Epithelial cell of esophagus (primary cell): ENCODE measurements at regions not wholly inside any gene's neighbourhood (a gene's known extent, or its start where the extent isn't known, plus 50 kb on each side); places are given as distances from the start of the nearest gene placed in this dataset.
A peak's percentile ranks its signal among the peaks of the same experiment; 100 is the strongest.

Source experiments
- DNase-seq: peaks from one replicate; pipeline ENCODE4 v3.0.0; 2010; ENCODE audit warnings: low read depth
- H3K4me3 ChIP-seq: 2 replicates; pipeline ENCODE4 v1.5.1; 2011; ENCODE audit warnings: mild to moderate bottlenecking, low read length, control low read depth
- CTCF ChIP-seq: IDR thresholded peaks from 2 replicates; pipeline ENCODE4 v1.5.1; 2011; ENCODE audit warnings: low read depth, mild to moderate bottlenecking, low read length, control low read depth, inconsistent platforms; ENCODE audit not compliant: insufficient read depth; ENCODE audit errors: missing control alignments

DNA sequence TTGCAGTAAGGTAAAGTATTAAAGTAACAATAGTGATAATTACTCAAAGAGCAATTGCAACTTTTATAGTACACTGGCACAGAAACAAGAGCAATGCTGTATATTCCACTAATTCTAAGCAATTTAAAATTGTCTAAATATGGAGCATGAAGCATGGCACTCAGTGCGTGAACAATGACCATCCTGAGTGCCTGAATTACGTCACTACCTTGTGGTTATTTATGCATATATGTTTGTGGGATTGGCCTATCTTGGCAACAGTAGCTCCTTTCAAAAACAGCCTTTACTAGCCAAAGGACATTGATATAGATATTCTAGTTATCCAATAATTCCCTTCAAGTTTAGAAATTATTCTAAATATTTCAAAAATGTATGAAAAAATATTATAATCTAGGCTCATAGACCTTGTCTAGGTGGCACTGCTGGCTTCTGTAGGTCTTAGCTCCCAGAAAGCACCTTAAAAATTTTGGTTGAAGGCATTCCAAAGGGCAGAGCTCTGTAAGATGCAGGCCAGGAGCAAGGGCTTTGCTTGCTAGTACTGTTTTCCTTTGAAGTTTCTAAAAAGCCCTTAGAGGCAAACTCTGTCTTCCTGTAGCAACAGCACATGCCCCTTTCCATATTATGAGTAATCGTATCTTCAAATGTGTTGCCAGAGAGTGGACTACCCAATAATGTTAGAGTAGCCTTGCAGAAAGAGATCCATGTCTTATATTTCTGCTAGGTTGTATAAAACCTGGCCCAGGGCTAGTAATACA is 719.3 kb downstream of the NR2F1-AS1 start:
- no peak for TF ChIP-seq CTCF
- H3K4me3 ChIP-seq = no peak overlapping the region
- DNase-seq = no peak

GRCh38 chr5:92860061-92860460 is 721.0 kb downstream of the NR2F1-AS1 start:
- no peak for DNase-seq
- no peak overlapping the region for H3K4me3 ChIP-seq
- no peak for TF ChIP-seq CTCF

DNA sequence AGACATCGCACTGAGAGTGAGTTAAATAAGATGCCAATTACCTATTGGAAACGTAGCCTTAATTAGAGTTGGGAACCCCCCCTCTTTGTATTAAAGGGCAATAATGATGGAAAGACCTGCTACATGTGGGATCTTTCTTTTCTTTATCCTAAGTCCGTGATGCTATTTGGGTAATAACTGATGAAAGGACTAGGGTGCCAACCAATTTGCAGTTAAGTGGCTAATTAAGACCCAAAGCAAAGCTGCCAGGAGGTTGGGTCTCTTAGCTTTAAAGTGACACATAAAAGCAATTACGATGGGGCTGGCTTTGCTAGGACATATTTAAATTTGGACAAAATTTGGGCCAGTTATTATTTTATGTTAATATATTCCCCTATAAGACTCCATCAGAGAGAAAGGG is 728.8 kb downstream of the NR2F1-AS1 start:
- DNase-seq = no peak
- no peak overlapping the region for H3K4me3 ChIP-seq
- TF ChIP-seq CTCF = no peak

GRCh38 chr5:92850886-92851285 is 730.1 kb downstream of the NR2F1-AS1 start:
- TF ChIP-seq CTCF = no peak
- H3K4me3 ChIP-seq = no peak overlapping the region
- DNase-seq = no peak

DNA sequence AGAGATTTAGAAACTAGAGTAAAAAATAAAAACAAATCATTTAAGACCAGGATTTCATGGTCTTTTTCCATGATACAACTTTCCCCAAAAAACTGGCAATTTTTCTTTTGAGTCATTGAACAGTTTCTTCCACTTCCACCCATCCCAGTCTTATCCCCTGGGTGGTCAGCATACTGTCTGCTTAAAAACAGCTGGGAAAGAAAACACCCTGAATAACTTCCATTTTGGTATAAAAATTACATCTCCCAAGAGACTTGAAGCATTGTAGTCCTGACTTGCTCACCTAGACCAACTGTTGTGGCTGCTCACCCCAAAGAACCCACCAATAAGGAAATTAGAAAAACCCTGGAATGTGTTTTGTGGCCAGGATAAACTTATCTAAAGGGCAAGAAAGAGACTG is 731.3 kb downstream of the NR2F1-AS1 start:
- TF ChIP-seq CTCF = no peak
- DNase-seq = no peak

GRCh38 chr5:92841604-92842155 is 739.3 kb downstream of the NR2F1-AS1 start:
- no peak overlapping the region for H3K4me3 ChIP-seq
- TF ChIP-seq CTCF = no peak
- DNase-seq = no peak

More for the DNA sequence above, 731.3 kb downstream of the NR2F1-AS1 start:
- no peak overlapping the region for H3K4me3 ChIP-seq

- peak; percentile 50 for TF ChIP-seq CTCF
- DNase-seq = peak; percentile 64
- no peak overlapping the region for H3K4me3 ChIP-seq
Measured at GRCh38 chr5:92838253-92838652, 742.8 kb downstream of the NR2F1-AS1 start.
